ENCODE measurements at regions not wholly inside any gene's neighbourhood (a gene's known extent, or its start where the extent isn't known, plus 50 kb on each side); places are given as distances from the start of the nearest gene placed in this dataset.
A peak's percentile ranks its signal among the peaks of the same experiment; 100 is the strongest.

DNA sequence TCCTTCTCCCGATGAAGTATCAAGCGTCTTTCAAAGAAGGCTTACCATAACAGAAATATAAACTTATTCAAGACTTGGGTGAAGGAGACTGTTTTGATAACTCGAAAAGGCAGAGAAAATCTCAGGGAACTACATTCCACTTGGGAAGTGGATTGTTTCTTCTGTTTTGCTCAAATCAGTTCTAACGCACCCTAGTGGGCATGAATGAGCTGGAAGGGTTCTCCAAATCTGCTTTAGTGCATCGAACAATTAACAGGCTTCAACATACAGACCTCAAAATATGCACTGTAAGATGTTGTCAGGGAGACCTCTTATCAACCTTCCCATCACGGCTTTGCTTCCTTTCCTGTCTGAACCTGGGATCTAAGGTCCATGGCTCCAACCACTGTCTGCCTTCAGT is 392.5 kb downstream of the CD83 start:
- no peak for TF ChIP-seq SP1 (IDR thresholded peaks at IDR 0.05; ENCODE audit: low read depth)
- no peak for TF ChIP-seq EZH2 (IDR thresholded peaks at IDR 0.05)
- TF ChIP-seq POLR2AphosphoS5 (IDR thresholded peaks at IDR 0.05; ENCODE audit: low read depth, low read length), result no peak
- TF ChIP-seq, protein P1, sequence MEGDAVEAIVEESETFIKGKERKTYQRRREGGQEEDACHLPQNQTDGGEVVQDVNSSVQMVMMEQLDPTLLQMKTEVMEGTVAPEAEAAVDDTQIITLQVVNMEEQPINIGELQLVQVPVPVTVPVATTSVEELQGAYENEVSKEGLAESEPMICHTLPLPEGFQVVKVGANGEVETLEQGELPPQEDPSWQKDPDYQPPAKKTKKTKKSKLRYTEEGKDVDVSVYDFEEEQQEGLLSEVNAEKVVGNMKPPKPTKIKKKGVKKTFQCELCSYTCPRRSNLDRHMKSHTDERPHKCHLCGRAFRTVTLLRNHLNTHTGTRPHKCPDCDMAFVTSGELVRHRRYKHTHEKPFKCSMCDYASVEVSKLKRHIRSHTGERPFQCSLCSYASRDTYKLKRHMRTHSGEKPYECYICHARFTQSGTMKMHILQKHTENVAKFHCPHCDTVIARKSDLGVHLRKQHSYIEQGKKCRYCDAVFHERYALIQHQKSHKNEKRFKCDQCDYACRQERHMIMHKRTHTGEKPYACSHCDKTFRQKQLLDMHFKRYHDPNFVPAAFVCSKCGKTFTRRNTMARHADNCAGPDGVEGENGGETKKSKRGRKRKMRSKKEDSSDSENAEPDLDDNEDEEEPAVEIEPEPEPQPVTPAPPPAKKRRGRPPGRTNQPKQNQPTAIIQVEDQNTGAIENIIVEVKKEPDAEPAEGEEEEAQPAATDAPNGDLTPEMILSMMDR (IDR thresholded peaks at IDR 0.05 in 2 of 3, conservative IDR thresholded peaks at IDR 0.05 in 1 of 3; ENCODE audit: borderline replicate concordance in 1 of 3, insufficient read depth in 1 of 3, low read depth in 2 of 3, low read length in 2 of 3), result peak in 2 of 3 experiments; percentile 6 to 37; a peak in 2 of 6 replicates
- TF ChIP-seq POLR2A (IDR thresholded peaks at IDR 0.05; ENCODE audit: borderline replicate concordance, extremely low read depth, insufficient read depth, insufficient read length), result no peak
- no peak for TF ChIP-seq ZNF274 (IDR thresholded peaks at IDR 0.05; ENCODE audit: low read depth, low read length)
- peak; percentile 26; the same call in 1 of the 2 replicates for TF ChIP-seq RAD21 (IDR thresholded peaks at IDR 0.05; ENCODE audit: low read depth)
- no peak for TF ChIP-seq REST (IDR thresholded peaks at IDR 0.05; ENCODE audit: low read depth)
- TF ChIP-seq ZBTB33 (IDR thresholded peaks at IDR 0.05; ENCODE audit: extremely low read depth, insufficient replicate concordance, low read length), result no peak
- no peak for TF ChIP-seq SRF (IDR thresholded peaks at IDR 0.05; ENCODE audit: low read depth)

Data from HCT116 (cell line).